Common myeloid progenitor, CD34-positive (primary cell): ENCODE measurements at regions not wholly inside any gene's neighbourhood (a gene's known extent, or its start where the extent isn't known, plus 50 kb on each side); places are given as distances from the start of the nearest gene placed in this dataset.
A peak's percentile ranks its signal among the peaks of the same experiment; 100 is the strongest.
"Not testable (repeated sequence)": the region's sequence is repeated elsewhere in the genome, so short reads cannot be mapped to it uniquely, and the experiment has no call there.

Source experiments
- CTCF ChIA-PET: fragments of 350-600 bp; sonication (Branson Sonifier 250); formaldehyde crosslinking; loops from one replicate; lab custom pipeline; 2021; ENCODE audit warnings: antibody characterized with exemption; lab: Charles Lee
- POLR2A ChIA-PET: fragments of 350-600 bp; sonication (Branson Sonifier 250); formaldehyde crosslinking; loops from one replicate; lab custom pipeline; 2021; ENCODE audit warnings: antibody characterized with exemption; lab: Charles Lee
- DNase-seq, 3 donors: peaks; one replicate each; pipeline versions ENCODE4 v3.0.0 to v3.0.0-alpha.2; 2013
- H3K27ac ChIP-seq, 2 experiments: 1 replicate in 1 of 2; 2 replicates in 1 of 2; pipeline ENCODE4 v1.7.0; 2013; ENCODE audit warnings: inconsistent platforms in 2 of 2, low read length in 2 of 2, mild to moderate bottlenecking in 2 of 2, low read depth in 1 of 2, moderate library complexity in 1 of 2; ENCODE audit not compliant: severe bottlenecking in 2 of 2, insufficient read depth in 1 of 2, poor library complexity in 1 of 2
- H3K27me3 ChIP-seq, 5 experiments: replicated peaks in 2 of 5; 1 replicate in 3 of 5; 2 replicates in 2 of 5; pipeline versions ENCODE4 v1.6.1 to v1.7.0; 2013; ENCODE audit warnings: low read length in 4 of 5, mild to moderate bottlenecking in 2 of 5, moderate library complexity in 2 of 5, inconsistent platforms in 1 of 5; ENCODE audit not compliant: insufficient read depth in 5 of 5, control insufficient read depth in 4 of 5
- H3K36me3 ChIP-seq, 4 experiments: 1 replicate in 2 of 4; 2 replicates in 2 of 4; pipeline versions ENCODE4 v1.6.1 to v1.7.0; 2013; ENCODE audit warnings: low read length in 3 of 4, control low read depth in 1 of 4, mild to moderate bottlenecking in 1 of 4; ENCODE audit not compliant: control insufficient read depth in 4 of 4, insufficient read depth in 4 of 4
- H3K4me1 ChIP-seq, 4 experiments: 1 replicate in 3 of 4; 2 replicates in 1 of 4; pipeline versions ENCODE4 v1.6.1 to v1.7.1; 2013; ENCODE audit warnings: low read length in 3 of 4, mild to moderate bottlenecking in 3 of 4, control low read depth in 1 of 4, inconsistent platforms in 1 of 4, moderate library complexity in 1 of 4; ENCODE audit not compliant: control insufficient read depth in 4 of 4, insufficient read depth in 4 of 4; ENCODE audit errors: control extremely low read depth in 1 of 4
- H3K4me3 ChIP-seq, 7 experiments: 1 replicate in 4 of 7; 2 replicates in 3 of 7; pipeline versions ENCODE4 v1.5.1 to v1.7.0; 2013; ENCODE audit warnings: mild to moderate bottlenecking in 7 of 7, low read length in 6 of 7, moderate library complexity in 6 of 7, inconsistent platforms in 2 of 7, low read depth in 2 of 7, control low read depth in 1 of 7; ENCODE audit not compliant: insufficient read depth in 4 of 7, control insufficient read depth in 1 of 7; ENCODE audit errors: extremely low read depth in 1 of 7
- H3K9me3 ChIP-seq, 5 experiments: 1 replicate in 4 of 5; 2 replicates in 1 of 5; pipeline versions ENCODE4 v1.6.1 to v1.7.1; 2013; ENCODE audit warnings: low read length in 4 of 5, mild to moderate bottlenecking in 2 of 5, inconsistent platforms in 1 of 5, low read depth in 1 of 5, moderate library complexity in 1 of 5; ENCODE audit not compliant: control insufficient read depth in 4 of 5, insufficient read depth in 2 of 5; ENCODE audit errors: control extremely low read depth in 1 of 5
- WGBS: methylation state at CpG from one replicate; pipeline ENCODE4 v1.1.5; 2013; ENCODE audit not compliant: insufficient coverage; 5-methylcytosine and 5-hydroxymethylcytosine counted together

- H3K4me1 ChIP-seq: peaks cover 4 to 11% (median 6%) of the 10 kb centered on the region in 4 experiments
- POLR2A ChIA-PET, H3K9me3 ChIP-seq, H3K36me3 ChIP-seq, H3K4me3 ChIP-seq, H3K27me3 ChIP-seq, H3K27ac ChIP-seq, CTCF ChIA-PET: not testable (repeated sequence)
- WGBS: no CpG with 5 or more reads among the region's 4 CpGs
- peak; percentile 3 to 62 (median 44) for DNase-seq
Measured at GRCh38 chr4:180360113-180360512, 1883.1 kb upstream of the TENM3 start.

- peak; percentile 28 to 81 (median 73) for DNase-seq
- ChIA-PET CTCF (no interaction called here), POLR2A (no interaction called here)
- H3K27me3 ChIP-seq: no peaks in the 10 kb centered on the region
- 3% methylated on average over 4 of the region's 5 CpGs for WGBS
- H3K36me3 ChIP-seq: no peaks in the 10 kb centered on the region
- no peaks in the 10 kb centered on the region for H3K9me3 ChIP-seq
- H3K27ac ChIP-seq: no peak overlapping the region
- H3K4me3 ChIP-seq: no peak overlapping the region
- H3K4me1 ChIP-seq: peaks cover 4 to 11% (median 6%) of the 10 kb centered on the region in 4 experiments
Measured at GRCh38 chr4:180363815-180364214, 1879.4 kb upstream of the TENM3 start.

- CTCF ChIA-PET: no interaction called here
- Histone ChIP-seq H3K9me3 (no peaks in the 10 kb centered on the region), H3K27me3 (no peaks in the 10 kb centered on the region), H3K4me3 (no peak overlapping the region), H3K27ac (no peak overlapping the region), H3K36me3 (no peaks in the 10 kb centered on the region), H3K4me1 (no peaks in the 10 kb centered on the region)
- POLR2A ChIA-PET: no interaction called here
- DNase-seq: no peak
Measured at GRCh38 chr4:180372691-180373090, 1870.5 kb upstream of the TENM3 start.

GRCh38 chr4:180377741-180378140 is 1865.5 kb upstream of the TENM3 start:
- H3K27ac ChIP-seq: no peak overlapping the region
- H3K36me3 ChIP-seq: no peaks in the 10 kb centered on the region
- H3K4me1 ChIP-seq: no peaks in the 10 kb centered on the region
- H3K27me3 ChIP-seq: no peaks in the 10 kb centered on the region
- no peaks in the 10 kb centered on the region for H3K9me3 ChIP-seq
- ChIA-PET CTCF (no interaction called here), POLR2A (no interaction called here)
- DNase-seq: no peak
- no peak overlapping the region for H3K4me3 ChIP-seq
- WGBS: no CpG with 5 or more reads among the region's 1 CpG

- no CpG with 5 or more reads among the region's 5 CpGs for WGBS
- no peak for DNase-seq
- Histone ChIP-seq H3K4me1 (no peaks in the 10 kb centered on the region), H3K9me3 (no peaks in the 10 kb centered on the region), H3K4me3 (no peak overlapping the region), H3K27ac (no peak overlapping the region), H3K27me3 (no peaks in the 10 kb centered on the region), H3K36me3 (no peaks in the 10 kb centered on the region)
- ChIA-PET CTCF (no interaction called here), POLR2A (no interaction called here)
Measured at GRCh38 chr4:180380733-180381132, 1862.5 kb upstream of the TENM3 start.

- 92% methylated on average over 2 of the region's 2 CpGs for WGBS
- H3K9me3 ChIP-seq: peaks cover 0 to 1% (median 0%) of the 10 kb centered on the region in 5 experiments
- ChIA-PET POLR2A (no interaction called here), CTCF (no interaction called here)
- no peaks in the 10 kb centered on the region for H3K36me3 ChIP-seq
- DNase-seq: no peak
- no peak overlapping the region for H3K4me3 ChIP-seq
- H3K27me3 ChIP-seq: no peaks in the 10 kb centered on the region
- no peak overlapping the region for H3K27ac ChIP-seq
- peaks cover 0 to 14% (median 13%) of the 10 kb centered on the region in 4 experiments for H3K4me1 ChIP-seq
Measured at GRCh38 chr4:180391613-180392012, 1851.6 kb upstream of the TENM3 start.

- WGBS: no CpG with 5 or more reads among the region's 2 CpGs
- ChIA-PET CTCF (no interaction called here), POLR2A (no interaction called here)
- peaks cover 0 to 17% (median 14%) of the 10 kb centered on the region in 4 experiments for H3K4me1 ChIP-seq
- DNase-seq: peak; percentile 39 to 48 (median 44)
- no peaks in the 10 kb centered on the region for H3K27me3 ChIP-seq
- H3K27ac ChIP-seq: peak overlapping the region in 1 of 2 experiments; percentile 64
- H3K4me3 ChIP-seq: peak overlapping the region in 3 of 7 experiments; percentile 32 to 64 (median 46)
- H3K9me3 ChIP-seq: peaks cover 0 to 1% (median 0%) of the 10 kb centered on the region in 5 experiments
- no peaks in the 10 kb centered on the region for H3K36me3 ChIP-seq
Measured at GRCh38 chr4:180394312-180394711, 1848.9 kb upstream of the TENM3 start.
